IMR-90 (cell line): ENCODE measurements at regions not wholly inside any gene's neighbourhood (a gene's known extent, or its start where the extent isn't known, plus 50 kb on each side); places are given as distances from the start of the nearest gene placed in this dataset.

Source experiments
- ATAC-seq: fragments of 200-7000 bp; cut with Tn5 transposase; 2 replicates; pipeline ENCODE4 v1.9.1; 2020; ENCODE audit warnings: low read depth, mild to moderate bottlenecking, moderate library complexity
- BruUV-seq: library from RNA; stranded (reverse); fragments of 400-500 nt; replicated peaks from 2 replicates; lab custom pipeline; 2021; lab: Mats Ljungman, UMichigan
- CTCF ChIA-PET: fragments of 300-600 bp; formaldehyde crosslinking; extraction: SDS; loops from one replicate; lab custom pipeline; 2021; ENCODE audit warnings: antibody characterized with exemption; lab: Yijun Ruan, JAX
- POLR2A ChIA-PET: fragments of 300-600 bp; sonication (Branson Sonifier 250); formaldehyde crosslinking; loops from one replicate; lab custom pipeline; 2022; ENCODE audit warnings: antibody characterized with exemption; ENCODE audit not compliant: unreplicated experiment; lab: Charles Lee
- DNase-seq: peaks from one replicate; pipeline ENCODE4 v3.0.0; 2013
- H2AFZ ChIP-seq: replicated peaks from 2 replicates; pipeline ENCODE3; 2013; ENCODE audit warnings: low read length, mild to moderate bottlenecking; ENCODE audit not compliant: poor library complexity
- H2AK5ac ChIP-seq: 2 replicates; pipeline ENCODE4 v1.6.1; 2013; ENCODE audit warnings: low read depth, low read length, inconsistent platforms
- H2AK9ac ChIP-seq: replicated peaks from 2 replicates; pipeline ENCODE3; 2013; ENCODE audit warnings: mild to moderate bottlenecking, low read depth, low read length, moderate library complexity; ENCODE audit not compliant: poor library complexity
- H2BK120ac ChIP-seq: 2 replicates; pipeline ENCODE4 v1.6.1; 2013; ENCODE audit warnings: low read depth, low read length, inconsistent platforms
- H2BK15ac ChIP-seq: 3 replicates; pipeline ENCODE4 v1.6.1; 2013; ENCODE audit warnings: low read depth, low read length, inconsistent platforms
- H2BK20ac ChIP-seq: 2 replicates; pipeline ENCODE4 v1.6.1; 2013; ENCODE audit warnings: low read depth, mild to moderate bottlenecking, inconsistent platforms, low read length, moderate library complexity
- H2BK5ac ChIP-seq: 2 replicates; pipeline ENCODE4 v1.6.1; 2013; ENCODE audit warnings: mild to moderate bottlenecking, low read depth, low read length, inconsistent platforms; ENCODE audit not compliant: poor library complexity, severe bottlenecking
- H3K14ac ChIP-seq: replicated peaks from 2 replicates; pipeline ENCODE4 v1.6.1; 2013; ENCODE audit warnings: low read depth, low read length, inconsistent platforms
- H3K18ac ChIP-seq: 2 replicates; pipeline ENCODE4 v1.6.1; 2013; ENCODE audit warnings: low read depth, low read length, control low read depth
- H3K23ac ChIP-seq: 2 replicates; pipeline ENCODE4 v1.6.1; 2013; ENCODE audit warnings: low read depth, low read length, inconsistent platforms
- H3K27ac ChIP-seq: 2 replicates; pipeline ENCODE4 v1.5.1; 2013; ENCODE audit warnings: mild to moderate bottlenecking, control low read depth, low read length; ENCODE audit not compliant: insufficient read depth
- H3K27me3 ChIP-seq: 2 replicates; pipeline ENCODE4 v1.6.1; 2013; ENCODE audit warnings: low read length; ENCODE audit not compliant: control insufficient read depth, insufficient read depth
- H3K36me3 ChIP-seq: 2 replicates; pipeline ENCODE4 v1.6.1; 2013; ENCODE audit warnings: low read length, mixed read lengths; ENCODE audit not compliant: control insufficient read depth, insufficient read depth
- H3K4ac ChIP-seq: 2 replicates; pipeline ENCODE4 v1.6.1; 2013; ENCODE audit warnings: low read depth, low read length, inconsistent platforms
- H3K4me1 ChIP-seq: 2 replicates; pipeline ENCODE4 v1.6.1; 2013; ENCODE audit warnings: low read length, mixed read lengths; ENCODE audit not compliant: control insufficient read depth, insufficient read depth
- H3K4me2 ChIP-seq: 2 replicates; pipeline ENCODE4 v1.6.1; 2013; ENCODE audit warnings: low read depth, mild to moderate bottlenecking, control low read depth, low read length, moderate library complexity
- H3K4me3 ChIP-seq: 2 replicates; pipeline ENCODE4 v1.5.1; 2013; ENCODE audit warnings: low read depth, mild to moderate bottlenecking, control low read depth, low read length, moderate library complexity; ENCODE audit not compliant: insufficient read depth
- H3K56ac ChIP-seq: 2 replicates; pipeline ENCODE4 v1.6.1; 2013; ENCODE audit warnings: low read length, inconsistent platforms; ENCODE audit not compliant: insufficient read depth; ENCODE audit errors: extremely low read depth
- H3K79me1 ChIP-seq, 2 experiments: 2 replicates each; pipeline ENCODE4 v1.6.1; 2013; ENCODE audit warnings: low read length in 2 of 2, inconsistent platforms in 1 of 2, low read depth in 1 of 2
- H3K9ac ChIP-seq: 2 replicates; pipeline ENCODE4 v1.6.1; 2013; ENCODE audit warnings: low read depth, low read length, control low read depth
- H3K9me1 ChIP-seq: 2 replicates; pipeline ENCODE4 v1.6.1; 2013; ENCODE audit warnings: low read length, inconsistent platforms; ENCODE audit not compliant: insufficient read depth
- H3K9me3 ChIP-seq: 2 replicates; pipeline ENCODE4 v1.6.1; 2013; ENCODE audit warnings: low read length; ENCODE audit not compliant: control insufficient read depth, insufficient read depth
- H4K20me1 ChIP-seq: 2 replicates; pipeline ENCODE4 v1.6.1; 2013; ENCODE audit warnings: low read length, inconsistent platforms; ENCODE audit not compliant: insufficient read depth
- H4K5ac ChIP-seq: 2 replicates; pipeline ENCODE4 v1.6.1; 2013; ENCODE audit warnings: mild to moderate bottlenecking, low read depth, low read length, control low read depth
- H4K8ac ChIP-seq, 2 experiments: 2 replicates each; pipeline ENCODE4 v1.6.1; 2013; ENCODE audit warnings: low read depth in 2 of 2, low read length in 2 of 2, control low read depth in 1 of 2, inconsistent platforms in 1 of 2
- H4K91ac ChIP-seq: 2 replicates; pipeline ENCODE4 v1.6.1; 2013; ENCODE audit warnings: low read depth, low read length, inconsistent platforms; ENCODE audit not compliant: insufficient read depth
- BHLHE40 ChIP-seq: fragments of 150-350 bp; IDR thresholded peaks from 2 replicates; pipeline ENCODE4 v1.6.1; 2016; ENCODE audit warnings: mild to moderate bottlenecking, low read depth, low read length
- CEBPB ChIP-seq: IDR thresholded peaks from 2 replicates; pipeline ENCODE4 v1.6.1; 2012; ENCODE audit warnings: low read depth, low read length, improper control_type of control experiment
- CHD1 ChIP-seq: IDR thresholded peaks from 2 replicates; pipeline ENCODE4 v1.6.1; 2012; ENCODE audit warnings: low read depth, low read length, improper control_type of control experiment
- FOS ChIP-seq: fragments of 150-350 bp; IDR thresholded peaks from 2 replicates; pipeline ENCODE4 v1.6.1; 2016; ENCODE audit warnings: low read depth, low read length
- MAFK ChIP-seq: IDR thresholded peaks from 2 replicates; pipeline ENCODE4 v1.6.1; 2012; ENCODE audit warnings: low read depth, low read length, improper control_type of control experiment
- MAZ ChIP-seq: IDR thresholded peaks from 2 replicates; pipeline ENCODE4 v1.6.1; 2012; ENCODE audit warnings: low read depth, mild to moderate bottlenecking, low read length, improper control_type of control experiment, moderate library complexity, borderline replicate concordance
- MXI1 ChIP-seq: IDR thresholded peaks from 2 replicates; pipeline ENCODE4 v1.6.1; 2012; ENCODE audit warnings: low read depth, mild to moderate bottlenecking, low read length, moderate library complexity, borderline replicate concordance
- NFE2L2 ChIP-seq: fragments of 150-350 bp; IDR thresholded peaks from 2 replicates; pipeline ENCODE4 v1.6.1; 2016; ENCODE audit warnings: low read depth, mild to moderate bottlenecking, low read length
- POLR2A ChIP-seq: IDR thresholded peaks from 2 replicates; pipeline ENCODE4 v1.6.1; 2012; ENCODE audit warnings: mild to moderate bottlenecking, low read depth, low read length
- RAD21 ChIP-seq: IDR thresholded peaks from 2 replicates; pipeline ENCODE4 v1.6.1; 2012; ENCODE audit warnings: low read length, improper control_type of control experiment
- RFX5 ChIP-seq: IDR thresholded peaks from 2 replicates; pipeline ENCODE4 v1.8.0; 2012; ENCODE audit warnings: low read depth, mild to moderate bottlenecking, low read length, moderate library complexity
- WGBS, 2 experiments: methylation state at CpG; one replicate each; pipeline versions ENCODE4 v1.1.5 to v1.1.7; 2013; ENCODE audit warnings: missing lambda C conversion rate in 2 of 2; ENCODE audit not compliant: insufficient read length in 1 of 2; ENCODE audit errors: extremely low coverage in 2 of 2; 5-methylcytosine and 5-hydroxymethylcytosine counted together
- dilution Hi-C: fragments of 300-500 bp; cut with HindIII; formaldehyde crosslinking; loops from one replicate; pipeline ENCODE4 v1.14.3; 2018; ENCODE audit warnings: low sequenced_read_pairs; ENCODE audit not compliant: unreplicated experiment
- in situ Hi-C: fragments of 300-500 bp; cut with MboI; formaldehyde crosslinking; loops from 3 replicates; pipeline ENCODE4 v1.14.3; 2019; ENCODE audit warnings: low sequenced_read_pairs, inconsistent platforms, mixed read lengths
- intact Hi-C: fragments of 100-400 bp; cut with micrococcal nuclease; formaldehyde crosslinking; loops from 2 replicates; pipeline ENCODE4 v1.10.0; 2022
- TF ChIP-seq, protein P1 (sequence below): fragments of 150-350 bp; IDR thresholded peaks from 2 replicates; pipeline ENCODE4 v1.6.1; 2016; ENCODE audit warnings: low read depth, mild to moderate bottlenecking, low read length, moderate library complexity, borderline replicate concordance
- TF ChIP-seq, protein P2 (sequence below): conservative IDR thresholded peaks from 2 replicates; pipeline ENCODE4 v1.5.1; 2012; ENCODE audit warnings: mild to moderate bottlenecking, low read depth, low read length, improper control_type of control experiment

DNA sequence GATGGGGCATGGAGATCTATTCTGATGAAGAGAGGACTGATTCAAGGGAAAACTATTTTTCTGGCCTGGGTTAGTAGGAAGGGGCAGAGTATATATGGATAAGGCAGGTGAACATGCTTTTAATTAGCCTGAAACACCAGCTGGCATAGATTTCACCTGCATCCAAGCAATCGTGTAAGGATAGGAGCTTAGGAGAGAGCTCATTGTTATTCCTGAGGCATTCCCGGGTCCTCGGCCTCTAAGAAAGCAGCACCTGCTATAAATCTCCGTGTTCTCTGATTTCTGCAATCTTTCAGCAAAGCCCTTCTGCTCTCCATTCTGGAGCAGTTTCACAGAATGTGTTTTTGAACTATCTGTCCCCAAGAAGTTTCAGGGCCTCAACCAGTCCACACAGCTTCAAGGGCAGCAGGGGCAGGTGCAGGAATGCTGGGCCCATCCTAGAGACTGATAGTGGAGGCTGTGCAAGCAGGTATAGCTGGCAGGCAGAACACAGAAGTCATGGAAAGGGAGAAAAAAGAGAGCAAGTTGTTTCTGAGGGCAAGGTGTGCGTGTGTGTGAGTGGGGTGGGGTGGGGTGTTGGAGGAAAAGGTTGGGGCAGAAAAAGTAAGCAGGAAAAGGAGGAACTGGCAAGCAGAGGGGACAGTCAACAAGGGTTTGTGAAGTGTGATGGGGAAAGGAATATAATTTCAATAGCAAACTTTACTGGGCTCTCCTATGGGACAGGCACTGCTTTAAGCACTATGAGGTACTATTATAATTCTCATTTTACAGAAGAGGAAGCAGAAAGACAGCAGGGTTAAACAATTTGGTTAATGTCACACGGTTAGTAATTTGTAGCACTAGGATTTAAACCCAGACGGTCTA, 203.7 kb upstream of the SSTR1 start:
- Histone ChIP-seq H2AFZ (no peak overlapping the region), H2AK5ac (no peak overlapping the region), H3K23ac (no peak overlapping the region), H3K9me1 (no peaks in the 10 kb centered on the region; the same call in 1 of the 2 replicates), H4K8ac (no peak overlapping the region), H2BK5ac (no peak overlapping the region), H3K56ac (no peak overlapping the region), H3K4me3 (no peak overlapping the region), H4K91ac (no peak overlapping the region), H3K79me1 (no peaks in the 10 kb centered on the region), H4K20me1 (no peaks in the 10 kb centered on the region), H3K36me3 (no peaks in the 10 kb centered on the region), H2BK15ac (no peak overlapping the region), H3K9ac (no peak overlapping the region), H4K5ac (no peak overlapping the region), H3K18ac (no peak overlapping the region), H3K14ac (no peak overlapping the region), H3K27ac (no peak overlapping the region), H3K4ac (no peak overlapping the region), H2BK20ac (no peak overlapping the region), H3K27me3 (no peaks in the 10 kb centered on the region; the same call in none of the 2 replicates), H3K4me1 (no peaks in the 10 kb centered on the region), H3K4me2 (no peak overlapping the region), H3K9me3 (no peaks in the 10 kb centered on the region), H2AK9ac (no peak overlapping the region), H2BK120ac (no peak overlapping the region)
- TF ChIP-seq CEBPB (no peak), MXI1 (no peak), FOS (no peak), NFE2L2 (no peak), RFX5 (no peak), CHD1 (no peak), MAZ (no peak), RAD21 (no peak), MAFK (no peak), POLR2A (no peak), BHLHE40 (no peak)
- TF ChIP-seq, protein P1, sequence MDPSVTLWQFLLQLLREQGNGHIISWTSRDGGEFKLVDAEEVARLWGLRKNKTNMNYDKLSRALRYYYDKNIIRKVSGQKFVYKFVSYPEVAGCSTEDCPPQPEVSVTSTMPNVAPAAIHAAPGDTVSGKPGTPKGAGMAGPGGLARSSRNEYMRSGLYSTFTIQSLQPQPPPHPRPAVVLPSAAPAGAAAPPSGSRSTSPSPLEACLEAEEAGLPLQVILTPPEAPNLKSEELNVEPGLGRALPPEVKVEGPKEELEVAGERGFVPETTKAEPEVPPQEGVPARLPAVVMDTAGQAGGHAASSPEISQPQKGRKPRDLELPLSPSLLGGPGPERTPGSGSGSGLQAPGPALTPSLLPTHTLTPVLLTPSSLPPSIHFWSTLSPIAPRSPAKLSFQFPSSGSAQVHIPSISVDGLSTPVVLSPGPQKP = no peak
- TF ChIP-seq, protein P2, sequence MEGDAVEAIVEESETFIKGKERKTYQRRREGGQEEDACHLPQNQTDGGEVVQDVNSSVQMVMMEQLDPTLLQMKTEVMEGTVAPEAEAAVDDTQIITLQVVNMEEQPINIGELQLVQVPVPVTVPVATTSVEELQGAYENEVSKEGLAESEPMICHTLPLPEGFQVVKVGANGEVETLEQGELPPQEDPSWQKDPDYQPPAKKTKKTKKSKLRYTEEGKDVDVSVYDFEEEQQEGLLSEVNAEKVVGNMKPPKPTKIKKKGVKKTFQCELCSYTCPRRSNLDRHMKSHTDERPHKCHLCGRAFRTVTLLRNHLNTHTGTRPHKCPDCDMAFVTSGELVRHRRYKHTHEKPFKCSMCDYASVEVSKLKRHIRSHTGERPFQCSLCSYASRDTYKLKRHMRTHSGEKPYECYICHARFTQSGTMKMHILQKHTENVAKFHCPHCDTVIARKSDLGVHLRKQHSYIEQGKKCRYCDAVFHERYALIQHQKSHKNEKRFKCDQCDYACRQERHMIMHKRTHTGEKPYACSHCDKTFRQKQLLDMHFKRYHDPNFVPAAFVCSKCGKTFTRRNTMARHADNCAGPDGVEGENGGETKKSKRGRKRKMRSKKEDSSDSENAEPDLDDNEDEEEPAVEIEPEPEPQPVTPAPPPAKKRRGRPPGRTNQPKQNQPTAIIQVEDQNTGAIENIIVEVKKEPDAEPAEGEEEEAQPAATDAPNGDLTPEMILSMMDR = no peak
- in situ Hi-C loops (no loop called here), dilution Hi-C loops (no loop called here), intact Hi-C loops (no loop called here)
- no peak for DNase-seq
- WGBS, 2 experiments = no CpG with 5 or more reads among the region's 7 CpGs
- POLR2A ChIA-PET = no interaction called here
- BruUV-seq = no TSS peak
- no peak for ATAC-seq
- CTCF ChIA-PET = no interaction called here
